Body of pancreas (tissue), 4 donors: ENCODE measurements at regions not wholly inside any gene's neighbourhood (a gene's known extent, or its start where the extent isn't known, plus 50 kb on each side); places are given as distances from the start of the nearest gene placed in this dataset.
A peak's percentile ranks its signal among the peaks of the same experiment; 100 is the strongest.

Experiments used
- POLR2A ChIP-seq, 3 donors: fragments of 450-650 bp; IDR thresholded peaks; one replicate each; pipeline ENCODE4 v1.6.1; 2016; ENCODE audit warnings: antibody characterized with exemption in 3 of 3, mild to moderate bottlenecking in 2 of 3
- TF ChIP-seq, protein P1 (sequence below), 7 experiments: fragments of 450-650 bp in 4 of 7; fragments of 200-600 bp in 3 of 7; sonication (generic) in 3 of 7; IDR thresholded peaks; one replicate each; pipeline ENCODE4 v1.5.1; 2016 to 2019; ENCODE audit warnings: antibody characterized with exemption in 7 of 7

DNA sequence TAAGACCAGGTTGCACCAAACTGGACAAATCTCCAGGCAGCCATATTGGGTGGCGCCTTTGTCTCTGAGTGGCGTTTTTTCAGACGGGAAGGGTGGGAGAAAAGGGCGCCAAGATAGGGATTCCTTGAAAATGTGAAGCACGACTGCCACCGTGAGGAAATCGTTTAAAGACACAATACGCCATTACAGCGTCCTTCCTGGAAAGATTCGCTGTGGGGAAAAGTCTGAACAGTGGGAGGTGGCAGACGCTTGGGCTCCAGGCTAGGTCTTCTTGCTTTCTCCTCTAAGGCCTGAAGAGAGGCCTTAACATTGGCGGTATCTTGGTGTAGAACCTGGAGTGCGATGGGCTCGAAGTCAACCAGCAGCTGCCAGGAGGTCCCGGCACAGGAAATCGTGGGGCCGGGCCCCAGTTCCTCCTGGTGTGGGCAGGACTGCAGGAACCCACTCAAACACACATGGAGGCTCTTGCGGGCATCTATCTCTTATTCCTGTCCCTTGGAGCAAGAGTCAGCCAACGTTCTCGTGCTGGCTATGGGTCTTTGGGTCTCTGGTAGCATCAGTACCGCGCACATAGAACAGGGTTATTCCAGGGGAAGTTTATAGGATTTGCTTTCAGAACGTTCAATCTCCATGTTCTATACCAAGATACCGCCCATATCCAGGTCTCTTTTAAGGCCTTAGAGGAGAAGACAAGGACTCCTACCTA is 208.8 kb downstream of the OR13H1 start:
- no peak for TF ChIP-seq POLR2A (IDR thresholded peaks at IDR 0.05)
- TF ChIP-seq, protein P1, sequence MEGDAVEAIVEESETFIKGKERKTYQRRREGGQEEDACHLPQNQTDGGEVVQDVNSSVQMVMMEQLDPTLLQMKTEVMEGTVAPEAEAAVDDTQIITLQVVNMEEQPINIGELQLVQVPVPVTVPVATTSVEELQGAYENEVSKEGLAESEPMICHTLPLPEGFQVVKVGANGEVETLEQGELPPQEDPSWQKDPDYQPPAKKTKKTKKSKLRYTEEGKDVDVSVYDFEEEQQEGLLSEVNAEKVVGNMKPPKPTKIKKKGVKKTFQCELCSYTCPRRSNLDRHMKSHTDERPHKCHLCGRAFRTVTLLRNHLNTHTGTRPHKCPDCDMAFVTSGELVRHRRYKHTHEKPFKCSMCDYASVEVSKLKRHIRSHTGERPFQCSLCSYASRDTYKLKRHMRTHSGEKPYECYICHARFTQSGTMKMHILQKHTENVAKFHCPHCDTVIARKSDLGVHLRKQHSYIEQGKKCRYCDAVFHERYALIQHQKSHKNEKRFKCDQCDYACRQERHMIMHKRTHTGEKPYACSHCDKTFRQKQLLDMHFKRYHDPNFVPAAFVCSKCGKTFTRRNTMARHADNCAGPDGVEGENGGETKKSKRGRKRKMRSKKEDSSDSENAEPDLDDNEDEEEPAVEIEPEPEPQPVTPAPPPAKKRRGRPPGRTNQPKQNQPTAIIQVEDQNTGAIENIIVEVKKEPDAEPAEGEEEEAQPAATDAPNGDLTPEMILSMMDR (IDR thresholded peaks at IDR 0.05) = peak in 2 of 7 experiments; percentile 27 to 34
